Tibial artery (tissue), 4 donors: ENCODE measurements at regions not wholly inside any gene's neighbourhood (a gene's known extent, or its start where the extent isn't known, plus 50 kb on each side); places are given as distances from the start of the nearest gene placed in this dataset.

Source experiments
- DNase-seq, 2 donors: peaks; one replicate each; pipeline ENCODE4 v3.0.0-alpha.2; 2019
- H3K27ac ChIP-seq, 2 donors: fragments of 200-600 bp; sonication (generic) in 1 of 2; 1 replicate in 1 of 2; 2 replicates in 1 of 2; pipeline ENCODE4 v1.5.1; 2018 to 2019; ENCODE audit warnings: mild to moderate bottlenecking in 1 of 2
- H3K27me3 ChIP-seq, 2 donors: fragments of 200-600 bp; sonication (generic) in 1 of 2; one replicate each; pipeline versions ENCODE4 v1.5.1 to v1.6.0; 2016 to 2019
- H3K36me3 ChIP-seq, 3 donors: fragments of 200-600 bp; sonication (generic) in 2 of 3; one replicate each; pipeline ENCODE4 v1.5.1; 2016 to 2019; ENCODE audit warnings: mild to moderate bottlenecking in 2 of 3
- H3K4me1 ChIP-seq, 4 donors: fragments of 200-600 bp; sonication (generic) in 2 of 4; 1 replicate in 3 of 4; 2 replicates in 1 of 4; pipeline ENCODE4 v1.5.1; 2016 to 2019
- H3K4me3 ChIP-seq, 2 donors: fragments of 200-600 bp; sonication (generic) in 1 of 2; 1 replicate in 1 of 2; 2 replicates in 1 of 2; pipeline ENCODE4 v1.5.1; 2018 to 2019; ENCODE audit warnings: mild to moderate bottlenecking in 2 of 2
- H3K9me3 ChIP-seq, 3 donors: fragments of 200-600 bp; sonication (generic) in 1 of 3; one replicate each; pipeline ENCODE4 v1.5.1; 2016 to 2019
- intact Hi-C: fragments of 100-400 bp; cut with DNase I; formaldehyde crosslinking; loops from one replicate; pipeline ENCODE4 v1.15.0; 2023; ENCODE audit warnings: low total_unique reads
- TF ChIP-seq, protein P1 (sequence below), 2 experiments: fragments of 200-600 bp in 1 of 2; fragments of 450-650 bp in 1 of 2; IDR thresholded peaks; one replicate each; pipeline ENCODE4 v1.5.1; 2017 to 2019; ENCODE audit warnings: antibody characterized with exemption in 2 of 2, mild to moderate bottlenecking in 1 of 2, moderate library complexity in 1 of 2

DNA sequence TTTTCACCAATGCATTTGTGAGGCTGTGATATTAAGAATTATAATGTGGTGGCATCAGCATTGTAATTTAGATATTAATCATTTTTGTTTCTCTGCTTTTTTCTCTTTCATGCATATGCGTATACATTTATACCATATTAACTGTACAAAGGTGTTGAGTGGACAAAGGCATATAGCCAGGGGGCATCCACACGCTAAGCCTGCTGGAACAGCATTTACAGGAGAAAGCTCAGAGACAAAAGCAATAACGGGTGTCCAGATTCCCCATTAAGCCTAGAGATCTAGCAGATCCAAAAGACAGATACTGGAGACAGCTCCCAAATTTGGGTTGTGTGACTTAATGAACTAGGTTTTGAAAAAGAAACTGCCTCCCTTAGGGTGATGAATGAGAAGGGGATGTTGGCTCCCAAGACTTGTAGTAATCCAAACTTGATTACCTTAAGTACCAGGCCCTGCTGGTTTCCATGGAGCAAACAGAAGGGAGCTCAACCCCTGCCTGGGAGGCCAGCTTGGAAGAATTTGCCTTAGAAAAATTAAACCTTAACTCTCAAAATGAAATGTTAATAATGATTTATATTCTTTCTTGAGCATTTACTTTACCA is 181.9 kb downstream of the SLC6A15 start:
- Histone ChIP-seq H3K9me3 (no peaks in the 10 kb centered on the region), H3K4me3 (no peak overlapping the region), H3K27ac (no peak overlapping the region), H3K27me3 (no peaks in the 10 kb centered on the region), H3K4me1 (no peaks in the 10 kb centered on the region), H3K36me3 (no peaks in the 10 kb centered on the region)
- intact Hi-C loops = no loop called here
- DNase-seq = no peak
- TF ChIP-seq, protein P1, sequence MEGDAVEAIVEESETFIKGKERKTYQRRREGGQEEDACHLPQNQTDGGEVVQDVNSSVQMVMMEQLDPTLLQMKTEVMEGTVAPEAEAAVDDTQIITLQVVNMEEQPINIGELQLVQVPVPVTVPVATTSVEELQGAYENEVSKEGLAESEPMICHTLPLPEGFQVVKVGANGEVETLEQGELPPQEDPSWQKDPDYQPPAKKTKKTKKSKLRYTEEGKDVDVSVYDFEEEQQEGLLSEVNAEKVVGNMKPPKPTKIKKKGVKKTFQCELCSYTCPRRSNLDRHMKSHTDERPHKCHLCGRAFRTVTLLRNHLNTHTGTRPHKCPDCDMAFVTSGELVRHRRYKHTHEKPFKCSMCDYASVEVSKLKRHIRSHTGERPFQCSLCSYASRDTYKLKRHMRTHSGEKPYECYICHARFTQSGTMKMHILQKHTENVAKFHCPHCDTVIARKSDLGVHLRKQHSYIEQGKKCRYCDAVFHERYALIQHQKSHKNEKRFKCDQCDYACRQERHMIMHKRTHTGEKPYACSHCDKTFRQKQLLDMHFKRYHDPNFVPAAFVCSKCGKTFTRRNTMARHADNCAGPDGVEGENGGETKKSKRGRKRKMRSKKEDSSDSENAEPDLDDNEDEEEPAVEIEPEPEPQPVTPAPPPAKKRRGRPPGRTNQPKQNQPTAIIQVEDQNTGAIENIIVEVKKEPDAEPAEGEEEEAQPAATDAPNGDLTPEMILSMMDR (IDR thresholded peaks at IDR 0.05) = no peak

DNA sequence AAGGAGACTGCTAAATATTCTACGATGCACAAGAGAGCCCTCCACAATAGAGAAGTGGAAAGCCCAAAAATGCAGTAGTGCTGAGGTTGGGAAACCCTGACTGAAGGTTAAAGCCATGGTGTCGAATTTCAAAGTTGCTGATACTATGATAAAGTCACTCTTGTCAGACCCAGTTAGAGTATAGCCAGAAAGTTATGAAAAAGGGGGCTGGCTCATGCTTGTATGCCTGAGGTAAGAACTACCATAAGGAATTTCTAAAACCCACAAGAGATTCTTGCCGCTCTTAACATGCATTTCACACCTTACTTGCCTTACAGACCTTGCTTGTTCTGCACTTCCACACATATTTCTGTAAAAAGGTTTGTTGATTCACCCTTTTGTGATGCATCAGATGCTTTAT is 184.6 kb downstream of the SLC6A15 start:
- Histone ChIP-seq H3K27ac (no peak overlapping the region), H3K4me3 (no peak overlapping the region), H3K27me3 (no peaks in the 10 kb centered on the region), H3K36me3 (no peaks in the 10 kb centered on the region), H3K4me1 (no peaks in the 10 kb centered on the region), H3K9me3 (no peaks in the 10 kb centered on the region)
- DNase-seq = no peak
- intact Hi-C loops = no loop called here
- TF ChIP-seq, protein P1 (IDR thresholded peaks at IDR 0.05) = no peak

DNA sequence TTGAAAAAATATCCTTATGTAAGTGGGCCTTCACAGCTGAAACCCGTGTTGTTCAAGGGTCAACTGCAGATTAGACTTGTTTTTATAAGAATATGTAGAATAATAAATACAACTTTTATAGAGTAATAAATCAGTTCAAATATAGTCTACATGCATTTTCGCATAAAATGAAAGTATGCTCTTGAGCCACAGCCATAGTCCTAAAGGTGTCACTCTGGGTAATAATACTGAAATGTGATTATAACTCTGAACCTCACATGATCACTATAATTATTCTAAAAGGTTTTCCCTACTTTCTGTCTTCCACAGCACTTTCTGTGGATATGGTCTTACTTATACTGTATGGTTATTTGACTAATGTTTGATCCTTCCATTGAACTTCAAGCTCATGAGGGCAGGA is 185.8 kb downstream of the SLC6A15 start:
- no peaks in the 10 kb centered on the region for H3K27me3 ChIP-seq

DNA sequence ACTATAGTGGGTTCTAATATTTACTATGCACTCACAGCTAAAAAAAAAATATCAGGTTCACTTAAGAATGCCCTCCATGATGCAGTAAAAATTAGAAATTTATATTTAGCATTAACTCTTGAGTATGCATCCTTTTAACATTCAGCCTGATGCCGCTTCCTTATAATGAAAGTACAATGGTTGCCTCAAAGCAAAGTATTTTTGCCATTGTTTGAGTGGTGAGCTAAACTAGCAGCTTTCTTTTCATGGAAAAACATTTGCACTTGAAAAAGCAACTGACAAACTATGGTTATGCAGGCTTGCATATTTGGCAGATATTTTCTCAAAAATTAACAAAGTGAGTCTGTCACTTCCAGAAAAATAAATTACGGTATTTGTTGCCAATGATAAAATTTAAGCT is 188.6 kb downstream of the SLC6A15 start:
- Histone ChIP-seq H3K9me3 (no peaks in the 10 kb centered on the region), H3K27ac (no peak overlapping the region), H3K4me3 (no peak overlapping the region), H3K27me3 (no peaks in the 10 kb centered on the region), H3K36me3 (no peaks in the 10 kb centered on the region), H3K4me1 (no peaks in the 10 kb centered on the region)
- no peak for DNase-seq
- intact Hi-C loops = no loop called here
- TF ChIP-seq, protein P1 (IDR thresholded peaks at IDR 0.05) = no peak

More for the DNA sequence above, 185.8 kb downstream of the SLC6A15 start:
- Histone ChIP-seq H3K9me3 (no peaks in the 10 kb centered on the region), H3K27ac (no peak overlapping the region), H3K36me3 (no peaks in the 10 kb centered on the region), H3K4me3 (no peak overlapping the region), H3K4me1 (no peaks in the 10 kb centered on the region)
- TF ChIP-seq, protein P1 (IDR thresholded peaks at IDR 0.05) = no peak
- intact Hi-C loops = no loop called here
- DNase-seq = no peak

DNA sequence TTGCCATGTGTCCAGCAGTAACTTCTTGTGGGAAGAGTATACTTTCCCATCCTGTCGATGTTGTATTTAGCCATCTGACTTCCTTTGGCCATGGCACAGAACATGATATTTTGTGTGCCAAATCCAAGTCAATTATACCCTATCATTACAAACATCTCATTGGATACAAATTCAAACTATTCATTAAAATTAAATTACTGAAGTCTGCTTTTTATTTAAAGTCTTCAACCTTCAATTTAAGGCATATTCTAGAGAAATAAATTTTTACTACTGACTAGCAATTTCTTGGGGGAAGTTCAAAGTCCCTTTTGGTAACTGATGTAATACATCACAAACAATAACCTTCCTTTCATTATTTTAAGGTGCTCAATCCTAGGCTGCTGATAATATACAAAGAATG is 192.6 kb downstream of the SLC6A15 start:
- DNase-seq = no peak
- Histone ChIP-seq H3K27me3 (no peaks in the 10 kb centered on the region), H3K4me1 (no peaks in the 10 kb centered on the region), H3K9me3 (no peaks in the 10 kb centered on the region), H3K4me3 (no peak overlapping the region), H3K27ac (no peak overlapping the region), H3K36me3 (no peaks in the 10 kb centered on the region)
- intact Hi-C loops = no loop called here
- TF ChIP-seq, protein P1 (IDR thresholded peaks at IDR 0.05) = no peak

DNA sequence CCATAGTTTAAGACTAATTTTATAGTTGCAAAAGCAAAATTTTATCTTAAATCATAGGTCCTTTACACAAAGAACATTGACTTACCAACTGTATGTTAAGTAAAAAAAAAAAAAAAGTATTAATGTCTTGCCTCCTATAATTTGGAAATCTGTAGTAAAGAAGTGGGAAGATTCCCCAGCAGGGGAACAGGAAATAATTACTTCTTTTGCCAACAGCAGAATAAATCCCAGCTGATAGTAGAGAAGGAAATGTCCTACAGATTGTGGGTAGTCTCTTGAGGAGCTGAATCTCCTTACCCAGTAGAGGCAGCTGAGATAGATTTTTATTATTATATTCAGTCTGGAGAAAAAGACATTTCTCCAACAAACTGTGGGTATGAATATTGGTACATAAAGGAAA is 193.7 kb downstream of the SLC6A15 start:
- Histone ChIP-seq H3K27me3 (no peaks in the 10 kb centered on the region), H3K27ac (no peak overlapping the region), H3K4me1 (no peaks in the 10 kb centered on the region), H3K36me3 (no peaks in the 10 kb centered on the region), H3K9me3 (no peaks in the 10 kb centered on the region), H3K4me3 (no peak overlapping the region)
- TF ChIP-seq, protein P1 (IDR thresholded peaks at IDR 0.05) = no peak
- no peak for DNase-seq
- intact Hi-C loops = no loop called here
